HFFc6 (cell line): ENCODE measurements at regions not wholly inside any gene's neighbourhood (a gene's known extent, or its start where the extent isn't known, plus 50 kb on each side); places are given as distances from the start of the nearest gene placed in this dataset.

Experiments used
- DNase-seq: peaks from one replicate; pipeline ENCODE4 v3.0.0-alpha.2; 2018
- H3K27ac Mint-ChIP-seq: 2 replicates; pipeline ENCODE4 v1.8.0; 2020; ENCODE audit warnings: mild to moderate bottlenecking, mixed read lengths
- H3K27me3 Mint-ChIP-seq: 2 replicates; pipeline ENCODE4 v1.8.0; 2021; ENCODE audit warnings: mild to moderate bottlenecking, moderate library complexity, mixed read lengths; ENCODE audit not compliant: insufficient read depth
- H3K36me3 Mint-ChIP-seq: 2 replicates; pipeline ENCODE4 v1.8.0; 2021; ENCODE audit warnings: low read depth, mixed read lengths
- H3K4me1 Mint-ChIP-seq: 2 replicates; pipeline ENCODE4 v1.8.0; 2020; ENCODE audit warnings: low read depth, mixed read lengths
- H3K4me3 Mint-ChIP-seq: 2 replicates; pipeline ENCODE4 v1.8.0; 2020; ENCODE audit warnings: mild to moderate bottlenecking, moderate library complexity, mixed read lengths
- H3K9me3 Mint-ChIP-seq: 2 replicates; pipeline ENCODE4 v1.8.0; 2020; ENCODE audit warnings: mild to moderate bottlenecking, mixed read lengths
- CTCF ChIP-seq: fragments of 200-600 bp; sonication (generic); IDR thresholded peaks from 2 replicates; pipeline ENCODE4 v1.5.0; 2021; ENCODE audit warnings: antibody characterized with exemption, mild to moderate bottlenecking

- no peak for DNase-seq
- Mint-ChIP-seq H3K27ac (no peak overlapping the region), H3K4me1 (no peaks in the 10 kb centered on the region), H3K27me3 (no peaks in the 10 kb centered on the region), H3K9me3 (peaks cover 24% of the 10 kb centered on the region), H3K4me3 (no peak overlapping the region), H3K36me3 (no peaks in the 10 kb centered on the region)
- no peak for TF ChIP-seq CTCF
These were observed 882.1 kb upstream of the NUDT12 start for GRCh38 chr5:104444656-104445055.

GRCh38 chr5:104443706-104444105 lies 881.1 kb upstream of the NUDT12 start:
- Mint-ChIP-seq H3K9me3 (peaks cover 31% of the 10 kb centered on the region), H3K27me3 (no peaks in the 10 kb centered on the region), H3K4me1 (no peaks in the 10 kb centered on the region), H3K27ac (no peak overlapping the region), H3K4me3 (no peak overlapping the region), H3K36me3 (no peaks in the 10 kb centered on the region)
- DNase-seq: no peak
- TF ChIP-seq CTCF: no peak

- no peak overlapping the region for H3K4me3 Mint-ChIP-seq
- no peak for TF ChIP-seq CTCF
- H3K9me3 Mint-ChIP-seq: peaks cover 23% of the 10 kb centered on the region
- H3K27me3 Mint-ChIP-seq: no peaks in the 10 kb centered on the region
- no peaks in the 10 kb centered on the region for H3K36me3 Mint-ChIP-seq
- no peaks in the 10 kb centered on the region for H3K4me1 Mint-ChIP-seq
- H3K27ac Mint-ChIP-seq: no peak overlapping the region
- DNase-seq: no peak
These were observed 869.4 kb upstream of the NUDT12 start for GRCh38 chr5:104431981-104432380.

GRCh38 chr5:104431002-104431620 lies 868.5 kb upstream of the NUDT12 start:
- no peak for DNase-seq
- Mint-ChIP-seq H3K4me3 (no peak overlapping the region), H3K4me1 (no peaks in the 10 kb centered on the region), H3K9me3 (peaks cover 23% of the 10 kb centered on the region), H3K27me3 (no peaks in the 10 kb centered on the region), H3K27ac (no peak overlapping the region), H3K36me3 (no peaks in the 10 kb centered on the region)
- no peak for TF ChIP-seq CTCF

- no peak for TF ChIP-seq CTCF
- Mint-ChIP-seq H3K4me3 (no peak overlapping the region), H3K27me3 (no peaks in the 10 kb centered on the region), H3K36me3 (no peaks in the 10 kb centered on the region), H3K4me1 (no peaks in the 10 kb centered on the region), H3K9me3 (peaks cover 23% of the 10 kb centered on the region), H3K27ac (no peak overlapping the region)
- no peak for DNase-seq
These were observed 867.3 kb upstream of the NUDT12 start for GRCh38 chr5:104429911-104430310.

- peaks cover 26% of the 10 kb centered on the region for H3K9me3 Mint-ChIP-seq
- TF ChIP-seq CTCF: no peak
- H3K4me1 Mint-ChIP-seq: no peaks in the 10 kb centered on the region
These were observed 858.8 kb upstream of the NUDT12 start for GRCh38 chr5:104421431-104421830.

More at GRCh38 chr5:104421431-104421830, 858.8 kb upstream of the NUDT12 start:
- Mint-ChIP-seq H3K36me3 (no peaks in the 10 kb centered on the region), H3K27ac (no peak overlapping the region), H3K27me3 (no peaks in the 10 kb centered on the region), H3K4me3 (no peak overlapping the region)
- DNase-seq: no peak
